NCI-H2107 treated with DMSO at 0.1 percent for 48 hours (cell line): ENCODE measurements at regions not wholly inside any gene's neighbourhood (a gene's known extent, or its start where the extent isn't known, plus 50 kb on each side); places are given as distances from the start of the nearest gene placed in this dataset.
"Not testable (repeated sequence)": the region's sequence is repeated elsewhere in the genome, so short reads cannot be mapped to it uniquely, and the experiment has no call there.

Experiments used
- DNase-seq: peaks from one replicate; lab custom pipeline; 2025; ENCODE audit not compliant: unreplicated experiment; lab: John Stamatoyannopoulos, UW

DNA sequence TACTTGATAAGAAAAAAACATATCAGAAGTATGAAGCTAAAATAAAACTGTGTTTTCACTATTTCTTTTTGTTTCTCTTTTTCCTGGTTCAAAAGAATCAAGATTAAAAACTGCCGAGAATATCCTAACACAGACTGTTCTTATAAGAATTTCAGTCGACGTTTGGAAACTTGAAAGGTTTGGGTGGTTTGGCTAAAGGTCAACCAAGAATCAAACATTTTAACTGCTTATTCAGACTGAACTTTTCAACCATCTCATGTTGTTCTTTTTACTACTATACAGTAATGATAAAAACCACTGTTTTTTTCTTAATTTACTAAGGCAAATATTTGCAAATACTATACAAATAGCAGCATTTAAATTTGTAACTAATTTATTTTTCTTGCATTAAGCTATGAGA lies 308.5 kb upstream of the TFPI start:
- no peak for DNase-seq

- no peak for DNase-seq
Measured at GRCh38 chr2:187865025-187865424, 310.8 kb upstream of the TFPI start.

DNA sequence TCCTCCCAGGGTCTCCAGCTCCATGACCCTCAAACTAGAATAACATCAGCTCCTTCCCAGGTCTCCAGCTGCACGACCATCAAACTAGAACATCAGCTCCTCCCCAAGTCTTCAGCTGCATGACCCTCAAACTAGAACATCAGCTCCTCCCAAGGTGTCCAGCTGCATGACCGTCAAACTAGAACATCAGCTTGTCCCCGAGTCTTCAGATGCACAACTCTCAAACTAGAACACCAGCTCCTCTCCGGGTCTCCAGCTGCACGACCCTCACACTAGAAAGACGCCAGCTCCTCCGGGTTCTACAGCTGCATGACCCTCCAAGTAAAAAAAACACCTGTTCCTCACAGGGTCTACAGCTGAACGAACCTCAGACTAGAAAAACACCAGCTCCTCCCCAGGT lies 312.9 kb upstream of the TFPI start:
- no peak for DNase-seq

- no peak for DNase-seq
Measured at GRCh38 chr2:187869195-187869594, 315.0 kb upstream of the TFPI start.

GRCh38 chr2:187871506-187871905 lies 317.3 kb upstream of the TFPI start:
- DNase-seq, result no peak

GRCh38 chr2:187873132-187873531 lies 318.9 kb upstream of the TFPI start:
- DNase-seq, result no peak

DNA sequence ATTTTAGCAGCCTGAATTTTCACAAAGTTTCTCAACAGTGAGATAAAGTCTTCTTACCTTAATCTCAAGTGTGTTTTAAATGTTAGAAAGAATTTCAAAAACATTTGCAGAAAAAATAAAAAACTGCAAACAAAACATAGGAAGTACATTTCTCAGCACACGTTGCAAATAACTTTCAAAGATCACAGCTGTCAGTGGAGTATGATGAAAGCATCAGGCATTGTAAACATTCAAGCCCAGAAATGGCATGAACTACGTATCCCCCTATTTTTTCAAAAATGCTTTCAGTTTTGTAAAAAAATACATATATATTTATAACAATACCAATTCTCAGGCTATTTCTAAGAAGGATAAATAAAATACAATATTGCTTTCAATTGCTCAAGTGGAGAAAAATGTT lies 320.6 kb upstream of the TFPI start:
- no peak for DNase-seq

DNA sequence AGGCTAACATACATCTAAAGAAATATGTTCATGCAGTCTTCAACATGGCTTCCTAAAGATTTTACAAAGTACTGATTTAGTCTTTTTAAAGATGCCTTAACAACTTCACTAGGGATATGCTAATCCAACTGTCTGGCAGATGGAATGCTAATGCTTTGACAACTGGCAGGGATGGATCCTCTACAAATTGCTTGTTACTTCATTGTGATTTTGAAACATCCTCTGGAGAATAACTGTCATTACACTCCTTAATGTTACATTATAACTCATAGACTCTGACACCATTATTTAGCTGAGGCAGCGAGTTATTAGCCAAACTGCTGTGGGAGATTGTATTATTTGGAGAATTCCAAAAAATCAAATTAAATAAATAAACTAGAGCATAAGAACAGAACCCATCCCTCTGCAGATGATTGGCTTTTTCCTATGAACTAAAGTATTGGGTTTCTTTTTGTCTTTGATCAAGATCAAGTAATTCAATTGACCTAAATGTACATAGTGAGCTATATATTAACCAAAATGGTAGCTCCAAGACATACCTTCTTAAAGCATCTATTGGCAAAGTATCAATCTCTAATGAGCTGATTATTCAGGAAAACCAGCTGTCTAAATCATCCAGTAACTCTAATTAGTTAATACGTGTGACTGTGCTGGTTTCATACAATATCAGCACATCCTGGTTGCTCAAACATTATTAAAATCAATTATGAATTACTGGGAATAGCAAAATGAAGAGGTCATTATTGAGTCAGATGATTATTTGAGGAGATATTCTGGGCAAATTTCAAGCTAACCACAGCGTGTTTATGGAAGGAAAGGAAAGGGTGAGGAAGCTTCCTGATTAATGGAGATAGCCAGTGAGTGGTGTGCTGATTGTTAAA lies 321.3 kb upstream of the TFPI start:
- no peak for DNase-seq

GRCh38 chr2:187876554-187876953 lies 322.3 kb upstream of the TFPI start:
- no peak for DNase-seq

- no peak for DNase-seq
Measured at GRCh38 chr2:187877391-187877790, 323.2 kb upstream of the TFPI start.

GRCh38 chr2:187878112-187878511 lies 323.9 kb upstream of the TFPI start:
- DNase-seq, result no peak

GRCh38 chr2:187879491-187879890 lies 325.3 kb upstream of the TFPI start:
- no peak for DNase-seq

GRCh38 chr2:187884003-187884402 lies 329.8 kb upstream of the TFPI start:
- DNase-seq, result no peak

DNA sequence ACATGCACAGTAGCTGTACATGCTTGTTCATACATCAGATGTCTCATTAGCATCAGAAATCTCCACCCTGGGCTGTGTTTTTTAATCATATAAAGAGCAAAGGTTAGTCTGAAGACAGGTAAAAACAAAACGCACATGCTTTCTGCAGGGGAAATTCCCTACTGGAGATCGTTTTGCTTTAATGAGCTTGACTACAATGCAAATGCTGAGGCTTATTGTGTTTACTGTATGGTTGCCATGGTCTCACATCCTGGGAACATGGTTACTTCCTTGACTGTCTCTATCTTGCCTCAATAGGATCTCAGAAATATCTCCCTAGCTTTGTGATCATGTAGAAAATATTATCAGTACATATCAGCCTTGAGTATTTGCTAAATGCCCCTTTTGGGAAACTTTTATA lies 336.5 kb upstream of the TFPI start:
- no peak for DNase-seq

DNA sequence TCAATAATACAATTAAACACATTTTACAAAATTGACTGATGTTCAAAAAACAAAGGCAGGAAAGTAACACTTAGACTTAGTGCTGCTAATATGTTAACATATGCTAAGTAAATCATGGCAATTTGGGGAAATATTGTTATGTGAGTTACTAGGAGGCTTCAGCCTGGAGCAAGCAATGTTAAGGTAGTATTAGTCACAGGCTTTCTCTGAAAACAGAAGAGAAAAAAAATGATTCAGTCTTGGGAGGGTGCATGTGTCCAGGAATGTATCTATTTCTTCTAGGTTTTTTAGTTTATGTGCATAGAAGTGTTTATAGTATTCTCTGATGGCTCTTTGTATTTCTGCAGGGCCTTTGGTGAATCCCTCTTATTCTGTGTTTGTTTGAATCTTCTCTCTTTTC lies 345.8 kb upstream of the TFPI start:
- no peak for DNase-seq

DNA sequence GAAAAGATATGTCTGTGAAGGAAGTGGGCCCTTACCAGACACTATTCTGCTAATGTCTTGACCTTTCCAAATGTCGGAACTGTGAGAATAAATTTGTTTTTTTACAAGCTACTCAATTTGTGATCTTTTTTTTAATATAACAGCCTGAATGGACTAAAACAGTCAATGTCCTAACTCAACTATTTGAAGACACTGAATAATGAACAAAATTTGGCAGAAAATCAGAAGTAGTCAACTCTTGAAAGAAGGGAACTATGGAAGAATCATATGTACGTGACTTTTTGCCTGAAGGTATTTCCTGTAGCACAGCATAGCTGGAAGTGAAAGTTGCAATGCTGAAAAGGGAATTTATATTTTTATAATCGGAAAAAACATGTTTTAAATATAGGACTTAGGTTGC lies 351.8 kb upstream of the TFPI start:
- DNase-seq, result no peak

DNA sequence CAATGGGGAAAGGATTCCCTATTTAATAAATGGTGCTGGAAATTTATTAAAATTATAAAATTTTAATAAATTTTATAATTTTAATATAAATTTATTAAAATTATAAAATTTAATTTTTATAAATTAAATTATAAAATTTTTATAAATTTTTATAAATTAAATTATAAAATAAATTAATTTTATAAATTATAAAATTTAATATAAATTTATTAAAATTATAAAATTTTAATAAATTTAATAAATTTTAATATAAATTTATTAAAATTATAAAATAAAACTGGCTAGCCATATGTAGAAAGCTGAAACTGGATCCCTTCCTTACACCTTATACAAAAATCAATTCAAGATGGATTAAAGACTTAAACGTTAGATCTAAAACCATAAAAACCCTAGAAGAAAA lies 356.7 kb upstream of the TFPI start:
- not testable (repeated sequence) for DNase-seq

GRCh38 chr2:187912950-187913349 lies 358.7 kb upstream of the TFPI start:
- no peak for DNase-seq

DNA sequence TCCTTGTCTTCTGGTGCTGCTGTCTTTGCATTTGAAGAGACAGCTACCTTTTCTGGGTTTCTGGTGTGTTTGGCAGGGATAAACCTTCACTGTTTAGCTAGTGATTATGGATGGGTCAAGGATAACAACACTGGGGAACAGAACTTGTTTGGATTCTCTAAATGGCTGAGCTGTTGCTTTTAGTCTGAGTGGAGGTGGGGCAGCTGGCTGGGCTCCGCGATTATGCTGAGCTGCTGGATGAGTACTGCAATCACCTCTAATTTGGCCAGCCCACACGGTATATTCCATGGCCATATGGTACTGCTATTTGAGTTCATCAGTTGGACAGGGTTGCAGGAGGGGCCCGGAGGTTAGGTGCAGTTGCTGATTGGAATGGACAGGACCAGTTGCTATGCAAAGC lies 361.6 kb upstream of the TFPI start:
- no peak for DNase-seq

GRCh38 chr2:187916799-187917198 lies 362.6 kb upstream of the TFPI start:
- no peak for DNase-seq

DNA sequence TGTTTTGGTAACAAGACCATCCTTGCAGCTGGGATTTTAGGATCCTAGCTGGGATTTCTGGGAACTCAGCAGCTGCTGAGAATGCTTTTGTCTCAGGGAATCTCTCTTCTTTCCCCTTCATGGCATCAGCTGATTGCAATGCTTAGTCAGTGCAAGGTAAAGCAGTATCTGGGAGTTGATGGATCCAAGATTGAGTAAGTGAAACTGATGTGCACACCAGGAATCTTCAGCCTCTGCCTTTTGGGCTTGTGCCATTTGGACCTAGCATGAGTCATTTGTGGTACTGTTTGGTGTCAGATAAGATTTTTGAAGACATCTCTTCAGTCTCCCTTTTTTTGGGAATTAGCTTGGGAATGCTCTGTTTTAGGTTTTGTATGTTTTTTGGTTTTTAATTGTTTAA lies 363.3 kb upstream of the TFPI start:
- DNase-seq, result no peak

- no peak for DNase-seq
Measured at GRCh38 chr2:187918996-187919821, 365.0 kb upstream of the TFPI start.
